Hindlimb muscle (tissue), 1 donor: ENCODE measurements at regions not wholly inside any gene's neighbourhood (a gene's known extent, or its start where the extent isn't known, plus 50 kb on each side); places are given as distances from the start of the nearest gene placed in this dataset.

Experiments used
- DNase-seq: peaks from one replicate; pipeline ENCODE4 v3.0.0-alpha.2; 2013

DNA sequence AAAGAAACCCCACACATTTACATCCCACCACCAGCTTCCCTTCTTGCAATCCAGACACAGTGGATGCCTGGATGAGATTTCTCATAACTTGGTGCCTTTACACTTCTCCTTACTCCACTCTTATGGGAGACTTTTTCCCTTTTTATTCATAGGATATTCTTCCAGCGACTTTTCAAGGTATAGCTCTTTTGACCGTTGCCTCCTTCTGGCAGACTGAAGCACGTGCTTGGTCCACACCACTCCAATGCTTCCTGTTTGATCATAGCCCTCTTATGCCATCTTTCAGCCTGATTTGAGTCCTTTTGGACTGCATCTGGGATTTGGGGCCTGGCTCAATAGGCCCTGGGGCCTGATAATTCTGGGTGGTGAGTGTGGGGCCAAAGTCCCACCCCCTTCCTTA, 87.7 kb downstream of the ERCC5 start:
- no peak for DNase-seq

DNA sequence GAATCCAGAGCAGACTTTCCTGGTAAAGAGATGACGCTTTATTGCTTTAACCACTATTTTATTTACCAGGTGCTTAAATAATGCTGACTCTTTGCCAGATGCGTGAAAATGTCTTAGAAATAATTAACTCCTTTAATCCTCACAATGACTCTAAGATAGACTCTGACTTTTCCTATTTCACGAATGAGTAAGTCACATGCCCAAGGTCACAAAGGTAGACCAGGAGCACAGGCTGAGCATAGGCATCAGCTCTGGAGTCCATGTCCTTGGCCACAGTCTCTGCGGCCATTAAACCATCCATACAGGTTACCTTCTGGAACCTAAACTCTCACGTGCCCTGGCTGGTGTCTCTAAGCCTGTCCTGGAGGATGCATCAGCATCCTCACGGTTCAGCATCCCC, 87.3 kb downstream of the ERCC5 start:
- DNase-seq, result no peak

- no peak for DNase-seq
Observed at GRCh38 chr13:102932331-102932730, 86.5 kb downstream of the ERCC5 start.

DNA sequence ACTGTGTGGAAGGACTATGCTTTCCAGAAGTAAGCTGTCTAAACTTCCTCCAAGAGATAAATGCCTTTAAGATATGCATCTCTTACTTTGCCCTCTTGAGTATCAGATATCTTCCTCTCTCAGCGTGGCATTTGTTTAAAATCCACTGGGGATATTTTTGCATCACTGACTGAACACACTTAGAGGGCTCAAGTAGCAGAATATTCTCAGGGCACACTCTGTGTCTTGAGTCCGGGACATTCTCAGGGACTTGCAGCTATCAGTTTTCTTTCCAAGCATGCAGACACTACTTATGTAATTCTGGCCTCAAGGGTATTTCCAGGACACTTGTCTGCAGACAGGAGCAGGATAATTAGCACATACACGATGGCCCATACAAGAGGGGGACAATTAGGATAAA, 84.7 kb downstream of the ERCC5 start:
- DNase-seq, result no peak

GRCh38 chr13:102928941-102929675, 83.3 kb downstream of the ERCC5 start:
- DNase-seq, result no peak
